GM19238 (cell line): ENCODE measurements at regions not wholly inside any gene's neighbourhood (a gene's known extent, or its start where the extent isn't known, plus 50 kb on each side); places are given as distances from the start of the nearest gene placed in this dataset.
"Not testable (repeated sequence)": the region's sequence is repeated elsewhere in the genome, so short reads cannot be mapped to it uniquely, and the experiment has no call there.

Experiments used
- DNase-seq: peaks from one replicate; pipeline ENCODE4 v3.0.0; 2011; ENCODE audit warnings: low spot score; ENCODE audit not compliant: insufficient read length

- DNase-seq = no peak
These were observed 195.7 kb upstream of the API5 start for GRCh38 chr11:43116071-43116470.

- DNase-seq = no peak
These were observed 192.4 kb upstream of the API5 start for GRCh38 chr11:43119275-43119970.

GRCh38 chr11:43122546-43122945 is 189.2 kb upstream of the API5 start:
- DNase-seq = no peak

GRCh38 chr11:43123443-43123842 is 188.4 kb upstream of the API5 start:
- no peak for DNase-seq

- no peak for DNase-seq
These were observed 187.4 kb upstream of the API5 start for GRCh38 chr11:43124272-43124935.

- no peak for DNase-seq
These were observed 182.5 kb upstream of the API5 start for GRCh38 chr11:43129329-43129728.

- no peak for DNase-seq
These were observed 181.2 kb upstream of the API5 start for GRCh38 chr11:43130616-43131015.

- DNase-seq = no peak
These were observed 175.7 kb upstream of the API5 start for GRCh38 chr11:43135966-43136534.

- DNase-seq = no peak
These were observed 173.1 kb upstream of the API5 start for GRCh38 chr11:43138621-43139140.

GRCh38 chr11:43145653-43146052 is 166.1 kb upstream of the API5 start:
- no peak for DNase-seq

- DNase-seq = no peak
These were observed 161.1 kb upstream of the API5 start for GRCh38 chr11:43150697-43151096.

GRCh38 chr11:43164831-43165230 is 147.0 kb upstream of the API5 start:
- DNase-seq = no peak

GRCh38 chr11:43165393-43165792 is 146.4 kb upstream of the API5 start:
- not testable (repeated sequence) for DNase-seq

GRCh38 chr11:43168241-43168640 is 143.6 kb upstream of the API5 start:
- not testable (repeated sequence) for DNase-seq

GRCh38 chr11:43172477-43172876 is 139.3 kb upstream of the API5 start:
- no peak for DNase-seq

GRCh38 chr11:43177975-43178374 is 133.8 kb upstream of the API5 start:
- no peak for DNase-seq

GRCh38 chr11:43194459-43194858 is 117.3 kb upstream of the API5 start:
- not testable (repeated sequence) for DNase-seq

- no peak for DNase-seq
These were observed 114.4 kb upstream of the API5 start for GRCh38 chr11:43197379-43197778.

GRCh38 chr11:43200031-43200430 is 111.8 kb upstream of the API5 start:
- no peak for DNase-seq

GRCh38 chr11:43212279-43212678 is 99.5 kb upstream of the API5 start:
- no peak for DNase-seq

- DNase-seq = no peak
These were observed 97.3 kb upstream of the API5 start for GRCh38 chr11:43214471-43214870.

GRCh38 chr11:43217849-43218248 is 93.9 kb upstream of the API5 start:
- no peak for DNase-seq

GRCh38 chr11:43222215-43222614 is 89.6 kb upstream of the API5 start:
- no peak for DNase-seq
